ENCODE measurements at regions not wholly inside any gene's neighbourhood (a gene's known extent, or its start where the extent isn't known, plus 50 kb on each side); places are given as distances from the start of the nearest gene placed in this dataset.

DNA sequence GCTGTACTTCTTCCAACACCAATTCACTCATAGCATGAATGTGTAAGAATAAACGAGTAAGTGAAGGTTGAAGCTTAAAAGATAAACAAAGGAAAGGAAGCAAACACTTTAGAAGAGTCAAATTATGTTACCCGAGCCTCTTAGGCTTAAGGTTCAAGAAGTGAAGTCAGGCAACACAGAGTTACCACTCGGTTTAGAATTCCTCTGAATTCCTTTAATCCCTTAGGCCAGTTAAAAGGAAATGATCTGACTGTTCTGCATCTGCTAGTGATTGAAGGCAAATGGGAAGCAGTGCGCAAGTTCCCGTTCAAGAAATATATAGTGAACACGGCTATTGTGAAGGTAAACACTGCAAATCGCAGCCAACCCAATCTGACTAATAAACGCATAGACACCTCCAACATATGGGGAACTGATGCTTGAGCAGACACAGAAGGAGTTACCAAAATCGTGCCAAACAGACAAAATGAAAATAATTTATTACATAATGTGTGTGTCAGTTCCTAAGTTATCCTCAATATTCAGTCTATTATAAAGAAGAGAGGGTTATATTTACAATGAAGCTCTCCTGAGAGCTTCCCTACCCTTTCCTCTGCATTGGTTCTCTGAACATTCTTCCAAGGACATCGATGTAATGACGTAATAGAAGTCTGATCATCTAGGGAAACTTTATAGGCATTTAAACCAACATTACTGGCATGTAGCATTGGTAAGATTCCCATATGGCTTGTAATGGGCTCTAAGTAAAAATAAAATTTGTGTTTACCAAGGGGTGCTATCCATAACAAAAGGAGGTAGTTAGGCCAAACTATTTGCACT lies 837.1 kb upstream of the ZNF608 start (continued):
- TF ChIP-seq POLR2AphosphoS5 (IDR thresholded peaks at IDR 0.05; ENCODE audit: low read length) (no peak), TCF7 (IDR thresholded peaks at IDR 0.05; ENCODE audit: borderline replicate concordance) (no peak), SRF (IDR thresholded peaks at IDR 0.05; ENCODE audit: low read depth in 2 of 2, low read length in 2 of 2) (no peak), PAX8 (IDR thresholded peaks at IDR 0.05) (no peak)

DNA sequence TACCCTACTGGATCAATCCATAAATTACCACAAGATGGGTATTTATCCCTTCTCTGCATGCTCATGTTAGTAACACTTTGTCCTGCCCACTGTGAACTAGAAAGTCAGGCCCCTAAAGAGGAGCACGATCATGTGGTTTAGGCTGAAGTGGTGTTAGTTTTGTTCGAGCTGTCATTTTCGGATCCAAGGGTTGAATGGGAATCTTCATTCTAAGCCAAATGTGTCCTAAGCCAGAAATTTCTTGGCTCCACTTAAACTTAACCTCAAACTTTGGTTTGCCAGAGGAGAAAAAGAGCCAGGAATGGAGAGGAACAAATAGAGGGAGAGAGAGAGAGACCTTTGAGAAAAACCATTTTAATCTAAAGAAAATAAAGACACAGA lies 837.7 kb upstream of the ZNF608 start:
- Histone ChIP-seq H3K9me3 (replicated peaks; ENCODE audit: control insufficient read depth, insufficient read depth, low read length) (no peaks in the 10 kb centered on the region), H3K4me1 (ENCODE audit: control insufficient read depth, insufficient read depth, low read length) (no peaks in the 10 kb centered on the region), H3K79me2 (ENCODE audit: control insufficient read depth, insufficient read depth, low read length) (no peaks in the 10 kb centered on the region), H3K4me2 (ENCODE audit: control insufficient read depth, insufficient read depth) (no peak overlapping the region), H2AFZ (ENCODE audit: control insufficient read depth, low read depth, low read length) (no peak overlapping the region), H4K20me1 (ENCODE audit: control insufficient read depth, insufficient read depth) (no peaks in the 10 kb centered on the region), H3K4me3 (no peak overlapping the region), H3K27ac (ENCODE audit: control insufficient read depth, insufficient read depth) (no peak overlapping the region), H3K36me3 (ENCODE audit: control insufficient read depth in 2 of 2, insufficient read depth in 2 of 2, low read length in 1 of 2) (no peaks in the 10 kb centered on the region), H3K27me3 (replicated peaks in 1 of 2; ENCODE audit: control insufficient read depth in 2 of 2, insufficient read depth in 2 of 2, low read length in 1 of 2) (no peaks in the 10 kb centered on the region; a peak in 1 of 4 replicates), H3K9ac (ENCODE audit: control insufficient read depth, insufficient read depth, low read length) (no peak overlapping the region)
- ATAC-seq (no peak), DNase-seq (ENCODE audit: low read depth, low spot score) (no peak), FAIRE-seq (no peak)
- no TSS peak for BruUV-seq (replicated peaks)
- RAD21 ChIA-PET (ENCODE audit: unreplicated experiment), result no interaction called here
- in situ Hi-C loops (cut with MboI), result no loop called here
- POLR2A ChIA-PET, result no interaction called here
- TF ChIP-seq PAX5 (IDR thresholded peaks at IDR 0.05; ENCODE audit: borderline replicate concordance, low read depth, low read length) (no peak), MTA3 (IDR thresholded peaks at IDR 0.05; ENCODE audit: borderline replicate concordance, low read length) (no peak), SUPT20H (IDR thresholded peaks at IDR 0.05; ENCODE audit: borderline replicate concordance, control insufficient read depth, low read depth, low read length) (no peak), E2F8 (IDR thresholded peaks at IDR 0.05; ENCODE audit: low read depth, partially characterized antibody) (no peak), EGR1 (IDR thresholded peaks at IDR 0.05; ENCODE audit: borderline replicate concordance in 1 of 2, low read depth in 2 of 2, low read length in 2 of 2) (no peak), E2F4 (IDR thresholded peaks at IDR 0.05; ENCODE audit: low read depth, low read length) (no peak), CEBPB (IDR thresholded peaks at IDR 0.05; ENCODE audit: borderline replicate concordance in 1 of 2, low read depth in 2 of 2, low read length in 2 of 2) (no peak), YY1 (IDR thresholded peaks at IDR 0.05; ENCODE audit: low read depth, low read length) (no peak), SMAD5 (IDR thresholded peaks at IDR 0.05; ENCODE audit: low read depth) (no peak), FOXK2 (IDR thresholded peaks at IDR 0.05) (no peak), GATAD2B (conservative IDR thresholded peaks at IDR 0.05; ENCODE audit: low read depth) (no peak)
- TF ChIP-seq, protein P1, sequence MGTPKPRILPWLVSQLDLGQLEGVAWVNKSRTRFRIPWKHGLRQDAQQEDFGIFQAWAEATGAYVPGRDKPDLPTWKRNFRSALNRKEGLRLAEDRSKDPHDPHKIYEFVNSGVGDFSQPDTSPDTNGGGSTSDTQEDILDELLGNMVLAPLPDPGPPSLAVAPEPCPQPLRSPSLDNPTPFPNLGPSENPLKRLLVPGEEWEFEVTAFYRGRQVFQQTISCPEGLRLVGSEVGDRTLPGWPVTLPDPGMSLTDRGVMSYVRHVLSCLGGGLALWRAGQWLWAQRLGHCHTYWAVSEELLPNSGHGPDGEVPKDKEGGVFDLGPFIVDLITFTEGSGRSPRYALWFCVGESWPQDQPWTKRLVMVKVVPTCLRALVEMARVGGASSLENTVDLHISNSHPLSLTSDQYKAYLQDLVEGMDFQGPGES (IDR thresholded peaks at IDR 0.05), result no peak
- TF ChIP-seq, protein P2, sequence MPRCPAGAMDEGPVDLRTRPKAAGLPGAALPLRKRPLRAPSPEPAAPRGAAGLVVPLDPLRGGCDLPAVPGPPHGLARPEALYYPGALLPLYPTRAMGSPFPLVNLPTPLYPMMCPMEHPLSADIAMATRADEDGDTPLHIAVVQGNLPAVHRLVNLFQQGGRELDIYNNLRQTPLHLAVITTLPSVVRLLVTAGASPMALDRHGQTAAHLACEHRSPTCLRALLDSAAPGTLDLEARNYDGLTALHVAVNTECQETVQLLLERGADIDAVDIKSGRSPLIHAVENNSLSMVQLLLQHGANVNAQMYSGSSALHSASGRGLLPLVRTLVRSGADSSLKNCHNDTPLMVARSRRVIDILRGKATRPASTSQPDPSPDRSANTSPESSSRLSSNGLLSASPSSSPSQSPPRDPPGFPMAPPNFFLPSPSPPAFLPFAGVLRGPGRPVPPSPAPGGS (IDR thresholded peaks at IDR 0.05; ENCODE audit: borderline replicate concordance, insufficient read depth, low read depth, low read length, poor library complexity, severe bottlenecking), result no peak
- CTCF ChIA-PET, result no interaction called here
- SMC1A ChIA-PET (ENCODE audit: uncharacterized antibody, unreplicated experiment), result no interaction called here
- intact Hi-C loops (cut with micrococcal nuclease; ENCODE audit: unreplicated experiment), result no loop called here
- 13% methylated on average over 3 of the region's 3 CpGs for WGBS (ENCODE audit: insufficient coverage, insufficient replicate concordance, low lambda C conversion rate, missing lambda C conversion rate)

All from GM12878 (cell line).